HG02884 (cell line): ENCODE measurements at regions not wholly inside any gene's neighbourhood (a gene's known extent, or its start where the extent isn't known, plus 50 kb on each side); places are given as distances from the start of the nearest gene placed in this dataset.

Source experiments
- ATAC-seq: cut with Tn5 transposase; IDR thresholded peaks from one replicate; pipeline ENCODE4 v1.9.1; 2021; ENCODE audit warnings: mild to moderate bottlenecking, moderate library complexity; ENCODE audit not compliant: unreplicated experiment

- no peak for ATAC-seq
Measured at GRCh38 chr1:82752046-82752445, 951.3 kb downstream of the ADGRL2 start.

- ATAC-seq = no peak
Measured at GRCh38 chr1:82733645-82734044, 932.9 kb downstream of the ADGRL2 start.

GRCh38 chr1:82731216-82731615 lies 930.5 kb downstream of the ADGRL2 start:
- no peak for ATAC-seq

- ATAC-seq = no peak
Measured at GRCh38 chr1:82728206-82728605, 927.5 kb downstream of the ADGRL2 start.

GRCh38 chr1:82724246-82724645 lies 923.5 kb downstream of the ADGRL2 start:
- ATAC-seq = no peak

- no peak for ATAC-seq
Measured at GRCh38 chr1:82722608-82723007, 921.9 kb downstream of the ADGRL2 start.

GRCh38 chr1:82721702-82722101 lies 921.0 kb downstream of the ADGRL2 start:
- ATAC-seq = no peak

GRCh38 chr1:82718719-82719419 lies 918.1 kb downstream of the ADGRL2 start:
- no peak for ATAC-seq

GRCh38 chr1:82710091-82710490 lies 909.4 kb downstream of the ADGRL2 start:
- ATAC-seq = no peak

- ATAC-seq = no peak
Measured at GRCh38 chr1:82707681-82708080, 906.9 kb downstream of the ADGRL2 start.

GRCh38 chr1:82706741-82707140 lies 906.0 kb downstream of the ADGRL2 start:
- ATAC-seq = no peak

- no peak for ATAC-seq
Measured at GRCh38 chr1:82704966-82705365, 904.2 kb downstream of the ADGRL2 start.

GRCh38 chr1:82704393-82704792 lies 903.7 kb downstream of the ADGRL2 start:
- ATAC-seq = no peak

- ATAC-seq = no peak
Measured at GRCh38 chr1:82703951-82704350, 903.2 kb downstream of the ADGRL2 start.

- no peak for ATAC-seq
Measured at GRCh38 chr1:82700476-82700875, 899.7 kb downstream of the ADGRL2 start.

- no peak for ATAC-seq
Measured at GRCh38 chr1:82697965-82698364, 897.2 kb downstream of the ADGRL2 start.

- no peak for ATAC-seq
Measured at GRCh38 chr1:82695443-82695842, 894.7 kb downstream of the ADGRL2 start.

GRCh38 chr1:82690411-82690810 lies 889.7 kb downstream of the ADGRL2 start:
- ATAC-seq = no peak

- no peak for ATAC-seq
Measured at GRCh38 chr1:82689217-82689616, 888.5 kb downstream of the ADGRL2 start.

GRCh38 chr1:82686774-82687173 lies 886.0 kb downstream of the ADGRL2 start:
- ATAC-seq = no peak

GRCh38 chr1:82646888-82647287 lies 846.2 kb downstream of the ADGRL2 start:
- ATAC-seq = no peak

- ATAC-seq = no peak
Measured at GRCh38 chr1:82646336-82646735, 845.6 kb downstream of the ADGRL2 start.
